K562 (cell line): ENCODE measurements at regions not wholly inside any gene's neighbourhood (a gene's known extent, or its start where the extent isn't known, plus 50 kb on each side); places are given as distances from the start of the nearest gene placed in this dataset.

ENCODE experiments used
- ATAC-seq: fragments of 200-7000 bp; cut with Tn5 transposase; 3 replicates; pipeline ENCODE4 v1.9.1; 2020; ENCODE audit warnings: moderate library complexity
- BruUV-seq: library from RNA; stranded (reverse); fragments of 400-500 nt; replicated peaks from 2 replicates; lab custom pipeline; 2021; lab: Mats Ljungman, UMichigan
- CTCF ChIA-PET: fragments of 300-600 bp; formaldehyde crosslinking; extraction: SDS; loops from one replicate; lab custom pipeline; 2021; ENCODE audit warnings: low intra/inter-chr PET ratio; lab: Yijun Ruan, JAX
- POLR2A ChIA-PET: fragments of 300-600, 350-650 bp; sonication (Branson Sonifier 250); formaldehyde crosslinking; extraction: SDS; loops from one replicate; lab custom pipeline; 2021; ENCODE audit warnings: antibody characterized with exemption, inconsistent platforms; lab: Yijun Ruan, JAX
- DNase-seq, 4 experiments: peaks; one replicate each; pipeline versions ENCODE4 v3.0.0 to v3.0.0-alpha.2; 2011 to 2018; ENCODE audit warnings: low spot score in 3 of 4, mixed read lengths in 3 of 4; ENCODE audit errors: extremely low read depth in 1 of 4
- FAIRE-seq: peaks from 2 replicates; lab custom pipeline; 2011; peaks lifted over from hg19 to GRCh38; lab: Jason Lieb, UNC
- H2AFZ ChIP-seq: 2 replicates; pipeline ENCODE4 v1.6.0; 2011; ENCODE audit warnings: low read depth, low read length, control low read depth, inconsistent platforms
- H3K27ac ChIP-seq: fragments of 200-600 bp; 3 replicates; pipeline ENCODE4 v1.8.0; 2011; ENCODE audit warnings: low read depth, mild to moderate bottlenecking, control low read depth, inconsistent platforms, low read length, moderate library complexity, mixed read lengths; ENCODE audit errors: extremely low read depth
- H3K27me3 ChIP-seq, 2 experiments: fragments of 300-600 bp in 1 of 2; 2 replicates in 1 of 2; 3 replicates in 1 of 2; pipeline versions ENCODE4 v1.6.0 to v1.8.0; 2011; ENCODE audit warnings: inconsistent platforms in 2 of 2, low read length in 2 of 2, mild to moderate bottlenecking in 1 of 2, mixed read lengths in 1 of 2, moderate library complexity in 1 of 2; ENCODE audit not compliant: control insufficient read depth in 2 of 2, insufficient read depth in 2 of 2
- H3K36me3 ChIP-seq: fragments of 300-600 bp; 3 replicates; pipeline ENCODE4 v1.8.0; 2011; ENCODE audit warnings: mild to moderate bottlenecking, low read length, inconsistent platforms; ENCODE audit not compliant: control insufficient read depth, insufficient read depth
- H3K4me1 ChIP-seq, 2 experiments: fragments of 200-600 bp in 1 of 2; replicated peaks in 1 of 2; 2 replicates in 1 of 2; 3 replicates in 1 of 2; pipeline versions ENCODE4 v1.5.1 to v1.8.0; 2011; ENCODE audit warnings: inconsistent platforms in 2 of 2, low read length in 2 of 2, mild to moderate bottlenecking in 1 of 2, mixed read lengths in 1 of 2, moderate library complexity in 1 of 2; ENCODE audit not compliant: control insufficient read depth in 2 of 2, insufficient read depth in 2 of 2
- H3K4me2 ChIP-seq: 2 replicates; pipeline ENCODE4 v1.6.1; 2011; ENCODE audit warnings: low read length, control low read depth, inconsistent platforms, mixed read lengths; ENCODE audit not compliant: insufficient read depth
- H3K4me3 ChIP-seq: fragments of 200-600 bp; sonication (generic), shearing (Covaris generic); 2 replicates; pipeline ENCODE4 v1.5.1; 2016; ENCODE audit warnings: control low read depth, inconsistent platforms
- H3K79me2 ChIP-seq: fragments of 200-600 bp; 3 replicates; pipeline ENCODE4 v1.8.0; 2011; ENCODE audit warnings: low read length, inconsistent platforms; ENCODE audit not compliant: control insufficient read depth, insufficient read depth
- H3K9ac ChIP-seq, 2 experiments: 2 replicates each; pipeline versions ENCODE4 v1.6.0 to v1.6.1; 2011; ENCODE audit warnings: low read depth in 2 of 2, low read length in 2 of 2, control low read depth in 1 of 2, inconsistent platforms in 1 of 2, mild to moderate bottlenecking in 1 of 2, mixed read lengths in 1 of 2; ENCODE audit not compliant: insufficient read depth in 1 of 2
- H3K9me1 ChIP-seq: one replicate; pipeline ENCODE4 v1.6.0; 2011; ENCODE audit warnings: inconsistent platforms, mild to moderate bottlenecking, low read length, moderate library complexity; ENCODE audit not compliant: control insufficient read depth, insufficient read depth
- H3K9me3 ChIP-seq: replicated peaks from 2 replicates; pipeline ENCODE4 v1.5.1; 2011; ENCODE audit warnings: low read depth, low read length, inconsistent platforms; ENCODE audit not compliant: control insufficient read depth, insufficient read depth
- H4K20me1 ChIP-seq: replicated peaks from 2 replicates; pipeline ENCODE4 v1.6.1; 2011; ENCODE audit warnings: low read length, inconsistent platforms, mixed read lengths; ENCODE audit not compliant: control insufficient read depth, insufficient read depth
- BRF1 ChIP-seq: IDR thresholded peaks from 3 replicates; pipeline ENCODE4 v1.6.1; 2011; ENCODE audit warnings: borderline replicate concordance, mild to moderate bottlenecking; ENCODE audit not compliant: insufficient read length; ENCODE audit errors: extremely low read depth
- HSF4 ChIP-seq: fragments of 250-450 bp; sonication (Bioruptor Pico); IDR thresholded peaks from 2 replicates; pipeline ENCODE4 v2.1.2; 2022; ENCODE audit warnings: mild to moderate bottlenecking, moderate library complexity, borderline replicate concordance
- KLF13 ChIP-seq: fragments of 450-650 bp; IDR thresholded peaks from 2 replicates; pipeline ENCODE4 v1.6.1; 2016; ENCODE audit warnings: missing genetic modification characterization, low read depth, mild to moderate bottlenecking, missing compliant biosample characterization, moderate library complexity, borderline replicate concordance
- KLF6 ChIP-seq: fragments of 250-450 bp; sonication (Bioruptor Pico); IDR thresholded peaks from 2 replicates; pipeline ENCODE4 v1.4.0; 2020; ENCODE audit warnings: mild to moderate bottlenecking, moderate library complexity, borderline replicate concordance
- RBFOX2 ChIP-seq: fragments of 200-400 bp; formaldehyde crosslinking; IDR thresholded peaks from 2 replicates; pipeline ENCODE4 v1.6.1; 2017; ENCODE audit warnings: low read depth, mild to moderate bottlenecking, low read length, moderate library complexity
- RFX5 ChIP-seq: IDR thresholded peaks from 2 replicates; pipeline ENCODE4 v1.6.1; 2011; ENCODE audit warnings: low read depth, mild to moderate bottlenecking, improper control_type of control experiment, low read length
- SFPQ ChIP-seq: fragments of 200-400 bp; formaldehyde crosslinking; IDR thresholded peaks from 2 replicates; pipeline ENCODE4 v1.6.1; 2017; ENCODE audit warnings: mild to moderate bottlenecking, low read depth, low read length, moderate library complexity
- SNAPC5 ChIP-seq: fragments of 250-450 bp; sonication (Bioruptor Pico); IDR thresholded peaks from 2 replicates; pipeline ENCODE4 v1.8.0; 2021; ENCODE audit warnings: moderate library complexity, mild to moderate bottlenecking, inconsistent platforms
- TCFL5 ChIP-seq: fragments of 250-450 bp; sonication (Bioruptor Pico); conservative IDR thresholded peaks from 2 replicates; pipeline ENCODE4 v1.6.1; 2021; ENCODE audit warnings: mild to moderate bottlenecking, moderate library complexity, matching md5 sums
- THAP7 ChIP-seq: fragments of 250-450 bp; sonication (Bioruptor Pico); IDR thresholded peaks from 2 replicates; pipeline ENCODE4 v1.5.0; 2021
- TRIM24 ChIP-seq, 2 experiments: fragments of 450-650 bp; IDR thresholded peaks; 2 replicates each; pipeline ENCODE4 v1.6.1; 2016
- ZNF76 ChIP-seq: fragments of 250-450 bp; sonication (Bioruptor Pico); IDR thresholded peaks from 2 replicates; pipeline ENCODE4 v1.4.0; 2020; ENCODE audit warnings: mild to moderate bottlenecking, moderate library complexity, borderline replicate concordance
- WGBS: fragments of 100-300 bp; shearing (Covaris generic); methylation state at CpG from one replicate; pipeline ENCODE4 v1.1.6; 2016; ENCODE audit warnings: low coverage, mixed read lengths; ENCODE audit not compliant: insufficient coverage; ENCODE audit errors: missing lambda C conversion rate; 5-methylcytosine and 5-hydroxymethylcytosine counted together
- in situ Hi-C: fragments of 300-500 bp; cut with MboI; formaldehyde crosslinking; loops from 4 replicates; pipeline ENCODE4 v1.15.0; 2018; ENCODE audit warnings: inconsistent platforms, mixed read lengths
- intact Hi-C: fragments of 100-400 bp; cut with micrococcal nuclease; formaldehyde crosslinking; loops from 2 replicates; pipeline ENCODE4 v1.14.2; 2022
- TF ChIP-seq, protein P1 (sequence below): IDR thresholded peaks from 2 replicates; pipeline ENCODE4 v1.6.1; 2016; ENCODE audit warnings: missing genetic modification characterization, missing compliant biosample characterization
- TF ChIP-seq, protein P2 (sequence below): sonication (generic); formaldehyde crosslinking; IDR thresholded peaks from 2 replicates; pipeline ENCODE4 v1.8.0; 2022; ENCODE audit warnings: mild to moderate bottlenecking, missing genetic modification reagents

DNA sequence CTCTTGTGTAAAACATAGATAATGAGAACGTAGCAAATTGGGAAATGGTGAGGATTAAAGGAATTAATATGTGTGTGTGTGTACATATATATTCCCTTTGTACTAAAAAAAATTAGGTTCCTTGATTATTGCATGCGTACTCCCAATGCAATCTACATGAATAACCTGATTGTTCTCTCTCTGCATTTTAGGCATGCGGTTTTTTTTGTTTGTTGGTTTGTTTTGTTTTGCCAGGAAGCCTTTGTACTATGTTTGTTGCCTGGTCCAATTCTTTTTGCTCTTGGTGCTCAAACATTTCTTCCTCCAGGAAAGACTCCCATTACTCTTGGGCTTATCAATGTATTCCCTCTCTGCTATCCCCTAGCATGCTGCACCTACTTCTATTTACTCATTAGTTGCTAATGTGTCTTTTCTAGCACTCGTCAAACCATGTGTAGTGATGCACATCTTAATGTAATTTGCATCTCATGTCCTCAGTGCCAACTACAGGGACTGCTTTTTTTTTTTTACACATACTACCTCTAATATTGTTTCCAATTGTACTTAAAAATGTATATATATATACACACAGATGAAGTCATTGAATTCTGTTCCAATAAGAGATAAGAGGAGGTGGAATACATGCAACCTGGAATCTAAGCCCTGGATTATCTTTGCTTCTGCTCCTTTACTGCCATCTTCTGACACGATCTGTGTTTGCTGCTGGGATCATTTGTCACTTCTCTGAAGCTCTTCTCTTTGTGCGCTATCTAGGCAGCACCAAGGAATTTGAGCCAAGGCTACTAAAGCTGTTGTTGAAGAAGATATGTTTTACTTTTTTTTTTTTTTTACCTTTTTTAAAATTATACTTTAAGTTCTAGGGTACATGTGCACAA is 197.2 kb upstream of the ANO3 start:
- Histone ChIP-seq H3K79me2 (no peaks in the 10 kb centered on the region), H3K9ac (no peak overlapping the region), H4K20me1 (no peaks in the 10 kb centered on the region), H3K36me3 (no peaks in the 10 kb centered on the region), H3K4me1 (no peaks in the 10 kb centered on the region), H3K9me3 (no peaks in the 10 kb centered on the region), H3K27ac (no peak overlapping the region), H3K9me1 (no peaks in the 10 kb centered on the region), H2AFZ (no peak overlapping the region), H3K4me2 (no peak overlapping the region), H3K4me3 (no peak overlapping the region), H3K27me3 (no peaks in the 10 kb centered on the region)
- intact Hi-C loops, result no loop called here
- 0% methylated on average over 6 of the region's 6 CpGs for WGBS
- ChIA-PET CTCF (no interaction called here), POLR2A (no interaction called here)
- in situ Hi-C loops, result no loop called here
- BruUV-seq, result no TSS peak
- DNase-seq (no peak), ATAC-seq (no peak), FAIRE-seq (no peak)
- TF ChIP-seq KLF13 (no peak), RFX5 (no peak), SFPQ (no peak), HSF4 (CRISPR knock-in tag) (no peak), BRF1 (no peak), RBFOX2 (no peak), TRIM24 (IDR thresholded peaks at IDR 0.05) (no peak), THAP7 (CRISPR knock-in tag) (no peak), SNAPC5 (no peak), TCFL5 (no peak), KLF6 (CRISPR knock-in tag) (no peak), ZNF76 (CRISPR knock-in tag) (no peak)
- TF ChIP-seq, protein P1, sequence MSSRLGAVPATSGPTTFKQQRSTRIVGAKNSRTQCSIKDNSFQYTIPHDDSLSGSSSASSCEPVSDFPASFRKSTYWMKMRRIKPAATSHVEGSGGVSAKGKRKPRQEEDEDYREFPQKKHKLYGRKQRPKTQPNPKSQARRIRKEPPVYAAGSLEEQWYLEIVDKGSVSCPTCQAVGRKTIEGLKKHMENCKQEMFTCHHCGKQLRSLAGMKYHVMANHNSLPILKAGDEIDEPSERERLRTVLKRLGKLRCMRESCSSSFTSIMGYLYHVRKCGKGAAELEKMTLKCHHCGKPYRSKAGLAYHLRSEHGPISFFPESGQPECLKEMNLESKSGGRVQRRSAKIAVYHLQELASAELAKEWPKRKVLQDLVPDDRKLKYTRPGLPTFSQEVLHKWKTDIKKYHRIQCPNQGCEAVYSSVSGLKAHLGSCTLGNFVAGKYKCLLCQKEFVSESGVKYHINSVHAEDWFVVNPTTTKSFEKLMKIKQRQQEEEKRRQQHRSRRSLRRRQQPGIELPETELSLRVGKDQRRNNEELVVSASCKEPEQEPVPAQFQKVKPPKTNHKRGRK (tag), result no peak
- TF ChIP-seq, protein P2, sequence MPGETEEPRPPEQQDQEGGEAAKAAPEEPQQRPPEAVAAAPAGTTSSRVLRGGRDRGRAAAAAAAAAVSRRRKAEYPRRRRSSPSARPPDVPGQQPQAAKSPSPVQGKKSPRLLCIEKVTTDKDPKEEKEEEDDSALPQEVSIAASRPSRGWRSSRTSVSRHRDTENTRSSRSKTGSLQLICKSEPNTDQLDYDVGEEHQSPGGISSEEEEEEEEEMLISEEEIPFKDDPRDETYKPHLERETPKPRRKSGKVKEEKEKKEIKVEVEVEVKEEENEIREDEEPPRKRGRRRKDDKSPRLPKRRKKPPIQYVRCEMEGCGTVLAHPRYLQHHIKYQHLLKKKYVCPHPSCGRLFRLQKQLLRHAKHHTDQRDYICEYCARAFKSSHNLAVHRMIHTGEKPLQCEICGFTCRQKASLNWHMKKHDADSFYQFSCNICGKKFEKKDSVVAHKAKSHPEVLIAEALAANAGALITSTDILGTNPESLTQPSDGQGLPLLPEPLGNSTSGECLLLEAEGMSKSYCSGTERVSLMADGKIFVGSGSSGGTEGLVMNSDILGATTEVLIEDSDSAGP, result no peak
